ENCODE measurements at regions not wholly inside any gene's neighbourhood (a gene's known extent, or its start where the extent isn't known, plus 50 kb on each side); places are given as distances from the start of the nearest gene placed in this dataset.

- no peak for DNase-seq
These were observed 367.6 kb downstream of the TMEM135 start for GRCh38 chr11:87405356-87405755.

- DNase-seq: no peak
These were observed 363.9 kb downstream of the TMEM135 start for GRCh38 chr11:87401653-87402052.

- DNase-seq: no peak
These were observed 361.6 kb downstream of the TMEM135 start for GRCh38 chr11:87399341-87399740.

- no peak for DNase-seq
These were observed 361.2 kb downstream of the TMEM135 start for GRCh38 chr11:87398931-87399330.

- DNase-seq: no peak
These were observed 359.5 kb downstream of the TMEM135 start for GRCh38 chr11:87397011-87397865.

- DNase-seq: no peak
These were observed 357.2 kb downstream of the TMEM135 start for GRCh38 chr11:87394924-87395323.

- no peak for DNase-seq
These were observed 354.9 kb downstream of the TMEM135 start for GRCh38 chr11:87392665-87393064.

- no peak for DNase-seq
These were observed 353.8 kb downstream of the TMEM135 start for GRCh38 chr11:87391496-87391895.

- DNase-seq: no peak
These were observed 346.5 kb downstream of the TMEM135 start for GRCh38 chr11:87384078-87384729.

- no peak for DNase-seq
These were observed 336.5 kb downstream of the TMEM135 start for GRCh38 chr11:87374038-87374807.
